MCF 10A (cell line): ENCODE measurements at regions not wholly inside any gene's neighbourhood (a gene's known extent, or its start where the extent isn't known, plus 50 kb on each side); places are given as distances from the start of the nearest gene placed in this dataset.

ENCODE experiments used
- BruUV-seq: library from RNA; stranded (reverse); fragments of 400-500 nt; replicated peaks from 2 replicates; lab custom pipeline; 2021; lab: Mats Ljungman, UMichigan
- CTCF ChIA-PET: fragments of 300-600 bp; sonication (Branson Sonifier 250); formaldehyde crosslinking; extraction: SDS; loops from one replicate; lab custom pipeline; 2021; ENCODE audit warnings: antibody characterized with exemption, inconsistent platforms; lab: Yijun Ruan, JAX
- POLR2A ChIA-PET: fragments of 300-600, 350-650 bp; sonication (Branson Sonifier 250); formaldehyde crosslinking; extraction: SDS; loops from one replicate; lab custom pipeline; 2020; ENCODE audit warnings: antibody characterized with exemption, inconsistent platforms; lab: Yijun Ruan, JAX
- DNase-seq: peaks from one replicate; pipeline ENCODE4 v3.0.0-alpha.2; 2018; ENCODE audit not compliant: unreplicated experiment
- H3K27ac Mint-ChIP-seq: one replicate; pipeline ENCODE4 v1.8.0; 2022; ENCODE audit warnings: mild to moderate bottlenecking, low read depth, mixed read lengths; ENCODE audit not compliant: unreplicated experiment
- H3K27me3 Mint-ChIP-seq: one replicate; pipeline ENCODE4 v1.8.0; 2022; ENCODE audit warnings: mixed read lengths; ENCODE audit not compliant: insufficient read depth, unreplicated experiment
- H3K36me3 Mint-ChIP-seq: one replicate; pipeline ENCODE4 v1.8.0; 2022; ENCODE audit warnings: mild to moderate bottlenecking, moderate library complexity, mixed read lengths; ENCODE audit not compliant: insufficient read depth, unreplicated experiment
- H3K4me1 Mint-ChIP-seq: one replicate; pipeline ENCODE4 v1.8.0; 2022; ENCODE audit warnings: mixed read lengths; ENCODE audit not compliant: insufficient read depth, unreplicated experiment
- H3K4me3 Mint-ChIP-seq: one replicate; pipeline ENCODE4 v1.8.0; 2022; ENCODE audit warnings: mild to moderate bottlenecking, moderate library complexity, mixed read lengths; ENCODE audit not compliant: unreplicated experiment
- H3K9me3 Mint-ChIP-seq: one replicate; pipeline ENCODE4 v1.8.0; 2022; ENCODE audit warnings: mixed read lengths; ENCODE audit not compliant: unreplicated experiment
- CTCF ChIP-seq: fragments of 200-600 bp; IDR thresholded peaks from one replicate; pipeline ENCODE4 v1.8.0; 2022; ENCODE audit warnings: antibody characterized with exemption, mild to moderate bottlenecking; ENCODE audit not compliant: unreplicated experiment
- intact Hi-C: fragments of 100-400 bp; cut with micrococcal nuclease; formaldehyde crosslinking; loops from 2 replicates; pipeline ENCODE4 v1.14.1; 2022

GRCh38 chr2:228344531-228344930, 163.0 kb upstream of the SPHKAP start:
- Mint-ChIP-seq H3K4me1 (no peaks in the 10 kb centered on the region), H3K36me3 (no peaks in the 10 kb centered on the region), H3K27ac (no peak overlapping the region), H3K27me3 (no peaks in the 10 kb centered on the region), H3K9me3 (peaks cover 7% of the 10 kb centered on the region), H3K4me3 (no peak overlapping the region)
- intact Hi-C loops: no loop called here
- BruUV-seq: no TSS peak
- ChIA-PET POLR2A (no interaction called here), CTCF (interaction anchor here (0.6 kb wide), 1 partner anchor 284 kb away, joined by 3 read pairs; no protein-coding TSS in a partner anchor)
- no peak for DNase-seq
- no peak for TF ChIP-seq CTCF

- no peak for TF ChIP-seq CTCF
- Mint-ChIP-seq H3K36me3 (no peaks in the 10 kb centered on the region), H3K4me3 (no peak overlapping the region), H3K9me3 (peaks cover 8% of the 10 kb centered on the region), H3K27me3 (no peaks in the 10 kb centered on the region), H3K27ac (no peak overlapping the region), H3K4me1 (no peaks in the 10 kb centered on the region)
- CTCF ChIA-PET: no interaction called here
- BruUV-seq: no TSS peak
- intact Hi-C loops: no loop called here
- POLR2A ChIA-PET: no interaction called here
- DNase-seq: no peak
Measured at GRCh38 chr2:228339525-228339924, 158.0 kb upstream of the SPHKAP start.

GRCh38 chr2:228334180-228334579, 152.7 kb upstream of the SPHKAP start:
- no peak overlapping the region for H3K4me3 Mint-ChIP-seq
- H3K27me3 Mint-ChIP-seq: peaks cover 15% of the 10 kb centered on the region
- H3K4me1 Mint-ChIP-seq: no peaks in the 10 kb centered on the region
- H3K9me3 Mint-ChIP-seq: no peaks in the 10 kb centered on the region
- BruUV-seq: no TSS peak
- H3K36me3 Mint-ChIP-seq: no peaks in the 10 kb centered on the region
- ChIA-PET CTCF (interaction anchor here (0.7 kb wide), 1 partner anchor 169 kb away, joined by 3 read pairs; no protein-coding TSS in a partner anchor), POLR2A (interaction anchor here (0.6 kb wide), 1 partner anchor 44 kb away, joined by 3 read pairs; no protein-coding TSS in a partner anchor)
- H3K27ac Mint-ChIP-seq: no peak overlapping the region
- no peak for DNase-seq
- intact Hi-C loops: no loop called here
- no peak for TF ChIP-seq CTCF

- BruUV-seq: no TSS peak
- CTCF ChIA-PET: no interaction called here
- peaks cover 8% of the 10 kb centered on the region for H3K9me3 Mint-ChIP-seq
Measured at GRCh38 chr2:228329282-228329681, 147.8 kb upstream of the SPHKAP start.

More at GRCh38 chr2:228329282-228329681, 147.8 kb upstream of the SPHKAP start:
- peaks cover 15% of the 10 kb centered on the region for H3K27me3 Mint-ChIP-seq
- no peak overlapping the region for H3K4me3 Mint-ChIP-seq
- intact Hi-C loops: no loop called here
- H3K36me3 Mint-ChIP-seq: no peaks in the 10 kb centered on the region
- no peaks in the 10 kb centered on the region for H3K4me1 Mint-ChIP-seq
- no peak for TF ChIP-seq CTCF
- POLR2A ChIA-PET: no interaction called here
- H3K27ac Mint-ChIP-seq: no peak overlapping the region
- DNase-seq: no peak
